ENCODE measurements at regions not wholly inside any gene's neighbourhood (a gene's known extent, or its start where the extent isn't known, plus 50 kb on each side); places are given as distances from the start of the nearest gene placed in this dataset.

DNA sequence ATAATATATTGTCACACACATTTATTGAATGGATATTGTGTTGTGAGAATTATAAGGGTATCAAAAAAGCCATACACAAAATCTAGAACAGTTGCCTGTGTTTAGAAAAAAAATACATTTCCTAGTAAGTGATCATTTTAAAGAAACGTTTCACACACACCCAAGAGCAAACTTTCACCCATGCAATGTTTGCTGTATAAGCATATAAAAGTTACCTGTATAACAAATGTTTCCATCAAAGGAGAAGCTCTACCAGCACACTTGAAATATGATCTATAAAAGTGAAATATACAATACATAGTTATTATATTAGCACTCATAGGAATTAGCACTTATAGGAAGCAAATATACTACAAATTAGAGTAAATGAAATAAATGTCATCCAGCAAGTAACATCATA, 1098.1 kb downstream of the NCAM2 start:
- H3K9me3 Mint-ChIP-seq, result no peaks in the 10 kb centered on the region; the same call in 1 of the 2 replicates
- H3K27me3 Mint-ChIP-seq (ENCODE audit: low read depth), result no peaks in the 10 kb centered on the region
- TF ChIP-seq, protein P1, sequence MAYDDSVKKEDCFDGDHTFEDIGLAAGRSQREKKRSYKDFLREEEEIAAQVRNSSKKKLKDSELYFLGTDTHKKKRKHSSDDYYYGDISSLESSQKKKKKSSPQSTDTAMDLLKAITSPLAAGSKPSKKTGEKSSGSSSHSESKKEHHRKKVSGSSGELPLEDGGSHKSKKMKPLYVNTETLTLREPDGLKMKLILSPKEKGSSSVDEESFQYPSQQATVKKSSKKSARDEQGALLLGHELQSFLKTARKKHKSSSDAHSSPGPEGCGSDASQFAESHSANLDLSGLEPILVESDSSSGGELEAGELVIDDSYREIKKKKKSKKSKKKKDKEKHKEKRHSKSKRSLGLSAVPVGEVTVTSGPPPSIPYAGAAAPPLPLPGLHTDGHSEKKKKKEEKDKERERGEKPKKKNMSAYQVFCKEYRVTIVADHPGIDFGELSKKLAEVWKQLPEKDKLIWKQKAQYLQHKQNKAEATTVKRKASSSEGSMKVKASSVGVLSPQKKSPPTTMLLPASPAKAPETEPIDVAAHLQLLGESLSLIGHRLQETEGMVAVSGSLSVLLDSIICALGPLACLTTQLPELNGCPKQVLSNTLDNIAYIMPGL (CRISPR knock-in tag; IDR thresholded peaks at IDR 0.05), result no peak
- TF ChIP-seq, protein P2, sequence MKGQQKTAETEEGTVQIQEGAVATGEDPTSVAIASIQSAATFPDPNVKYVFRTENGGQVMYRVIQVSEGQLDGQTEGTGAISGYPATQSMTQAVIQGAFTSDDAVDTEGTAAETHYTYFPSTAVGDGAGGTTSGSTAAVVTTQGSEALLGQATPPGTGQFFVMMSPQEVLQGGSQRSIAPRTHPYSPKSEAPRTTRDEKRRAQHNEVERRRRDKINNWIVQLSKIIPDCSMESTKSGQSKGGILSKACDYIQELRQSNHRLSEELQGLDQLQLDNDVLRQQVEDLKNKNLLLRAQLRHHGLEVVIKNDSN (CRISPR knock-in tag; IDR thresholded peaks at IDR 0.05), result no peak
- TF ChIP-seq, protein P3, sequence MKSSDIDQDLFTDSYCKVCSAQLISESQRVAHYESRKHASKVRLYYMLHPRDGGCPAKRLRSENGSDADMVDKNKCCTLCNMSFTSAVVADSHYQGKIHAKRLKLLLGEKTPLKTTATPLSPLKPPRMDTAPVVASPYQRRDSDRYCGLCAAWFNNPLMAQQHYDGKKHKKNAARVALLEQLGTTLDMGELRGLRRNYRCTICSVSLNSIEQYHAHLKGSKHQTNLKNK (CRISPR knock-in tag; IDR thresholded peaks at IDR 0.05), result no peak
- TF ChIP-seq TP53 (CRISPR knock-in tag; IDR thresholded peaks at IDR 0.05), result no peak
- TF ChIP-seq, protein P4, sequence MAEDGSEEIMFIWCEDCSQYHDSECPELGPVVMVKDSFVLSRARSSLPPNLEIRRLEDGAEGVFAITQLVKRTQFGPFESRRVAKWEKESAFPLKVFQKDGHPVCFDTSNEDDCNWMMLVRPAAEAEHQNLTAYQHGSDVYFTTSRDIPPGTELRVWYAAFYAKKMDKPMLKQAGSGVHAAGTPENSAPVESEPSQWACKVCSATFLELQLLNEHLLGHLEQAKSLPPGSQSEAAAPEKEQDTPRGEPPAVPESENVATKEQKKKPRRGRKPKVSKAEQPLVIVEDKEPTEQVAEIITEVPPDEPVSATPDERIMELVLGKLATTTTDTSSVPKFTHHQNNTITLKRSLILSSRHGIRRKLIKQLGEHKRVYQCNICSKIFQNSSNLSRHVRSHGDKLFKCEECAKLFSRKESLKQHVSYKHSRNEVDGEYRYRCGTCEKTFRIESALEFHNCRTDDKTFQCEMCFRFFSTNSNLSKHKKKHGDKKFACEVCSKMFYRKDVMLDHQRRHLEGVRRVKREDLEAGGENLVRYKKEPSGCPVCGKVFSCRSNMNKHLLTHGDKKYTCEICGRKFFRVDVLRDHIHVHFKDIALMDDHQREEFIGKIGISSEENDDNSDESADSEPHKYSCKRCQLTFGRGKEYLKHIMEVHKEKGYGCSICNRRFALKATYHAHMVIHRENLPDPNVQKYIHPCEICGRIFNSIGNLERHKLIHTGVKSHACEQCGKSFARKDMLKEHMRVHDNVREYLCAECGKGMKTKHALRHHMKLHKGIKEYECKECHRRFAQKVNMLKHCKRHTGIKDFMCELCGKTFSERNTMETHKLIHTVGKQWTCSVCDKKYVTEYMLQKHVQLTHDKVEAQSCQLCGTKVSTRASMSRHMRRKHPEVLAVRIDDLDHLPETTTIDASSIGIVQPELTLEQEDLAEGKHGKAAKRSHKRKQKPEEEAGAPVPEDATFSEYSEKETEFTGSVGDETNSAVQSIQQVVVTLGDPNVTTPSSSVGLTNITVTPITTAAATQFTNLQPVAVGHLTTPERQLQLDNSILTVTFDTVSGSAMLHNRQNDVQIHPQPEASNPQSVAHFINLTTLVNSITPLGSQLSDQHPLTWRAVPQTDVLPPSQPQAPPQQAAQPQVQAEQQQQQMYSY (CRISPR knock-in tag; IDR thresholded peaks at IDR 0.05), result no peak
- no peak for TF ChIP-seq NR3C1 (CRISPR knock-in tag; conservative IDR thresholded peaks at IDR 0.05; ENCODE audit: low read depth)
- TF ChIP-seq TCF7 (CRISPR knock-in tag; IDR thresholded peaks at IDR 0.05; ENCODE audit: low read depth), result no peak
- no peak for TF ChIP-seq TEAD4 (CRISPR knock-in tag; IDR thresholded peaks at IDR 0.05)
- no peak for TF ChIP-seq ZNF121 (CRISPR knock-in tag; IDR thresholded peaks at IDR 0.05)
- TF ChIP-seq NFYB (CRISPR knock-in tag; conservative IDR thresholded peaks at IDR 0.05; ENCODE audit: low read depth), result no peak
- no peak for TF ChIP-seq GABPB1 (CRISPR knock-in tag; IDR thresholded peaks at IDR 0.05)
- no peak for TF ChIP-seq OVOL2 (CRISPR knock-in tag; IDR thresholded peaks at IDR 0.05; ENCODE audit: borderline replicate concordance)
- TF ChIP-seq ZNF317 (CRISPR knock-in tag; IDR thresholded peaks at IDR 0.05; ENCODE audit: borderline replicate concordance, low read depth), result no peak
- H3K4me3 Mint-ChIP-seq, result no peak overlapping the region
- CTCF ChIA-PET, result no interaction called here
- no peaks in the 10 kb centered on the region for H3K36me3 Mint-ChIP-seq
- POLR2A ChIA-PET, result no interaction called here
- H3K27ac Mint-ChIP-seq, result no peak overlapping the region
- DNase-seq (ENCODE audit: low spot score) (no peak), ATAC-seq (no peak)
- 0 out of 2 replicates have a peak, but pooled peaks cover 3% of the 10 kb centered on the region for H3K4me1 Mint-ChIP-seq

DNA sequence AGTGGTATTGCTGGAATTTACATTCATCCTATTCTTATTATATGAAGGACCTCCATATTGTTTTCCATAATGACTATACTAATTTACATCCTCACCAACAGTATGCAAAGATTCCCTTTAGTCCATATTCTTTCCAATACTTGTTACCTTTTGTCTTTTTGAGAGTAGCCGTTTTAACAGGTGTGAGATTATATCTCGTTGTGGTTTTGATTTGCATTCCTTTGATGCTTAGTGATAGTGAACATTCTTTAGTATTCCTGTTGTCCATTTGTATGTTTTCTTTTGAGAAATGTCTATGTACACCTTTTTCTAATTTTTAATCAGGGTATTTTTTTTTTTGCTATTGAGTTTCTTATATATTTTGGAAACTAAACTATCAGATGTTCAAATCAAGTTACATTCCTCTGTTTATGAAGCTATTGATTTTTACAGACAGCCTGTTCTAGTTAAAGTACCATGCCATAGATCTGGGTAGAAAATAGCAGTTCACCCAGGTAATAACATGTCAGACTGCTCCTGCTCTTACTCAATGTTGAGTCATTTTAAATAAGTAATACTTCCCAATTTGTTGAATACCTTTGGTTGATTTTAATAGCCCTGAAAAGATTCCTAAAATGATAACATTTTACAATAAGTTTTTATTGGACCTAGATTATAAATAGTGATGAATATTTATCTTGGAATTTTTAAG, 1108.7 kb downstream of the NCAM2 start:
- Mint-ChIP-seq H3K4me3 (no peak overlapping the region), H3K27me3 (ENCODE audit: low read depth) (no peaks in the 10 kb centered on the region), H3K27ac (no peak overlapping the region), H3K9me3 (peaks cover 23% of the 10 kb centered on the region), H3K4me1 (no peaks in the 10 kb centered on the region), H3K36me3 (no peaks in the 10 kb centered on the region)
- DNase-seq (ENCODE audit: low spot score) (no peak), ATAC-seq (no peak)
- no peak for TF ChIP-seq ETV6 (CRISPR knock-in tag; IDR thresholded peaks at IDR 0.05)
- TF ChIP-seq, protein P1 (CRISPR knock-in tag; IDR thresholded peaks at IDR 0.05), result no peak
- TF ChIP-seq MYBL2 (CRISPR knock-in tag; IDR thresholded peaks at IDR 0.05), result no peak
- TF ChIP-seq FOXP1 (CRISPR knock-in tag; IDR thresholded peaks at IDR 0.05; ENCODE audit: borderline replicate concordance), result no peak
- POLR2A ChIA-PET, result no interaction called here
- CTCF ChIA-PET, result no interaction called here

All from WTC11 (cell line).